ENCODE measurements at regions not wholly inside any gene's neighbourhood (a gene's known extent, or its start where the extent isn't known, plus 50 kb on each side); places are given as distances from the start of the nearest gene placed in this dataset.

- no peak for DNase-seq (ENCODE audit: low read depth)
- H3K4me3 ChIP-seq (ENCODE audit: low read depth, low read length), result no peak overlapping the region
- no peaks in the 10 kb centered on the region for H3K36me3 ChIP-seq (ENCODE audit: control insufficient read depth, insufficient read depth, low read length)
- no peak for TF ChIP-seq CTCF (IDR thresholded peaks at IDR 0.05; ENCODE audit: insufficient read depth, low read length, poor library complexity, severe bottlenecking)
- H3K27me3 ChIP-seq (ENCODE audit: control insufficient read depth, insufficient read depth, low read length), result no peaks in the 10 kb centered on the region
These were observed 438.6 kb downstream of the COG6 start for GRCh38 chr13:40094056-40094455.

- DNase-seq (ENCODE audit: low read depth), result no peak
- Histone ChIP-seq H3K27me3 (ENCODE audit: control insufficient read depth, insufficient read depth, low read length) (no peaks in the 10 kb centered on the region), H3K4me3 (ENCODE audit: low read depth, low read length) (no peak overlapping the region), H3K36me3 (ENCODE audit: control insufficient read depth, insufficient read depth, low read length) (no peaks in the 10 kb centered on the region)
- TF ChIP-seq CTCF (IDR thresholded peaks at IDR 0.05; ENCODE audit: insufficient read depth, low read length, poor library complexity, severe bottlenecking), result no peak
These were observed 440.4 kb downstream of the COG6 start for GRCh38 chr13:40095695-40096356.

GRCh38 chr13:40096357-40096901, 441.0 kb downstream of the COG6 start:
- TF ChIP-seq CTCF (IDR thresholded peaks at IDR 0.05; ENCODE audit: insufficient read depth, low read length, poor library complexity, severe bottlenecking), result no peak
- no peak for DNase-seq (ENCODE audit: low read depth)
- no peaks in the 10 kb centered on the region for H3K27me3 ChIP-seq (ENCODE audit: control insufficient read depth, insufficient read depth, low read length)
- H3K36me3 ChIP-seq (ENCODE audit: control insufficient read depth, insufficient read depth, low read length), result no peaks in the 10 kb centered on the region
- no peak overlapping the region for H3K4me3 ChIP-seq (ENCODE audit: low read depth, low read length)

- TF ChIP-seq CTCF (IDR thresholded peaks at IDR 0.05; ENCODE audit: insufficient read depth, low read length, poor library complexity, severe bottlenecking), result no peak
- no peak for DNase-seq (ENCODE audit: low read depth)
- H3K36me3 ChIP-seq (ENCODE audit: control insufficient read depth, insufficient read depth, low read length), result no peaks in the 10 kb centered on the region
- no peak overlapping the region for H3K4me3 ChIP-seq (ENCODE audit: low read depth, low read length)
- no peaks in the 10 kb centered on the region for H3K27me3 ChIP-seq (ENCODE audit: control insufficient read depth, insufficient read depth, low read length)
These were observed 442.8 kb downstream of the COG6 start for GRCh38 chr13:40098246-40098645.

- H3K36me3 ChIP-seq (ENCODE audit: control insufficient read depth, insufficient read depth, low read length), result no peaks in the 10 kb centered on the region
- DNase-seq (ENCODE audit: low read depth), result no peak
- TF ChIP-seq CTCF (IDR thresholded peaks at IDR 0.05; ENCODE audit: insufficient read depth, low read length, poor library complexity, severe bottlenecking), result no peak
- no peak overlapping the region for H3K4me3 ChIP-seq (ENCODE audit: low read depth, low read length)
- no peaks in the 10 kb centered on the region for H3K27me3 ChIP-seq (ENCODE audit: control insufficient read depth, insufficient read depth, low read length)
These were observed 446.4 kb downstream of the COG6 start for GRCh38 chr13:40101708-40102359.

Data from kidney epithelial cell (primary cell).